Calu3 (cell line): ENCODE measurements at regions not wholly inside any gene's neighbourhood (a gene's known extent, or its start where the extent isn't known, plus 50 kb on each side); places are given as distances from the start of the nearest gene placed in this dataset.
"Not testable (repeated sequence)": the region's sequence is repeated elsewhere in the genome, so short reads cannot be mapped to it uniquely, and the experiment has no call there.

ENCODE experiments used
- BruUV-seq: library from RNA; stranded (reverse); fragments of 400-500 nt; replicated peaks from 2 replicates; lab custom pipeline; 2021; lab: Mats Ljungman, UMichigan
- CTCF ChIA-PET: fragments of 300-600 bp; sonication (Branson Sonifier 250); formaldehyde crosslinking; loops from one replicate; lab custom pipeline; 2022; ENCODE audit warnings: antibody characterized with exemption; lab: Charles Lee
- DNase-seq: peaks from one replicate; pipeline ENCODE4 v3.0.0; 2022
- H3K27ac Mint-ChIP-seq: one replicate; pipeline ENCODE4 v1.8.0; 2022; ENCODE audit warnings: mixed read lengths; ENCODE audit not compliant: unreplicated experiment
- H3K27me3 Mint-ChIP-seq: one replicate; pipeline ENCODE4 v1.8.0; 2022; ENCODE audit warnings: mixed read lengths; ENCODE audit not compliant: unreplicated experiment
- H3K36me3 Mint-ChIP-seq: one replicate; pipeline ENCODE4 v1.8.0; 2022; ENCODE audit warnings: mild to moderate bottlenecking, moderate library complexity, mixed read lengths; ENCODE audit not compliant: insufficient read depth, unreplicated experiment
- H3K4me1 Mint-ChIP-seq: one replicate; pipeline ENCODE4 v1.8.0; 2022; ENCODE audit warnings: mild to moderate bottlenecking, low read depth, mixed read lengths; ENCODE audit not compliant: unreplicated experiment
- H3K4me3 Mint-ChIP-seq: one replicate; pipeline ENCODE4 v1.8.0; 2022; ENCODE audit warnings: mild to moderate bottlenecking, low read depth, moderate library complexity, mixed read lengths; ENCODE audit not compliant: unreplicated experiment
- H3K9me3 Mint-ChIP-seq: one replicate; pipeline ENCODE4 v1.8.0; 2022; ENCODE audit warnings: low read depth, mixed read lengths; ENCODE audit not compliant: unreplicated experiment
- intact Hi-C: fragments of 100-400 bp; cut with micrococcal nuclease; formaldehyde crosslinking; loops from one replicate; pipeline ENCODE4 v1.10.0; 2022; ENCODE audit not compliant: unreplicated experiment
- TF ChIP-seq, protein P1 (sequence below): fragments of 200-600 bp; IDR thresholded peaks from one replicate; pipeline ENCODE4 v1.8.0; 2022; ENCODE audit warnings: antibody characterized with exemption; ENCODE audit not compliant: unreplicated experiment

DNA sequence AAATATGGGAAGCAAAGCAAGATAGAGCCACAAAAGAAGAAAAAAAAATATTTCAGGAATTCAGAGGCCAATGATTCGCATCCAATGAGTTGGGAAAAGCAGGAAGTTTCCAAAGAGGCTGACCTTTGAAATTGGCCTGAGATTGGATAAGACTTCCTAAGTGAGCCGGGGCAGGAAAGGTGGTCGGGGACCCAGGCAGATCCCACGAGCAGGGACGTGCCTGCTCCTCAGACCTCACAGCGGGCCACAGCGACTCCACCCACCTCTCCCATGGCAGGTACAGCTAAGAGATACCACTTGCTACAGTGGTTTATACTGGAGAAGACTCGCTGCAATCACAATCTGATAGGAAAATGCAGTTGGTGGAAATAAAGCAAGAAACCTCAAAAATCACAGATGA is 102.8 kb upstream of the SALL3 start:
- H3K9me3 Mint-ChIP-seq: peaks cover 6% of the 10 kb centered on the region
- intact Hi-C loops: no loop called here
- BruUV-seq: no TSS peak
- CTCF ChIA-PET: interaction anchor here (0.9 kb wide), 1 partner anchor 43 kb away, joined by 3 read pairs; no protein-coding TSS in a partner anchor
- H3K4me1 Mint-ChIP-seq: no peaks in the 10 kb centered on the region
- H3K27me3 Mint-ChIP-seq: no peaks in the 10 kb centered on the region
- DNase-seq: no peak
- H3K4me3 Mint-ChIP-seq: no peak overlapping the region
- TF ChIP-seq, protein P1, sequence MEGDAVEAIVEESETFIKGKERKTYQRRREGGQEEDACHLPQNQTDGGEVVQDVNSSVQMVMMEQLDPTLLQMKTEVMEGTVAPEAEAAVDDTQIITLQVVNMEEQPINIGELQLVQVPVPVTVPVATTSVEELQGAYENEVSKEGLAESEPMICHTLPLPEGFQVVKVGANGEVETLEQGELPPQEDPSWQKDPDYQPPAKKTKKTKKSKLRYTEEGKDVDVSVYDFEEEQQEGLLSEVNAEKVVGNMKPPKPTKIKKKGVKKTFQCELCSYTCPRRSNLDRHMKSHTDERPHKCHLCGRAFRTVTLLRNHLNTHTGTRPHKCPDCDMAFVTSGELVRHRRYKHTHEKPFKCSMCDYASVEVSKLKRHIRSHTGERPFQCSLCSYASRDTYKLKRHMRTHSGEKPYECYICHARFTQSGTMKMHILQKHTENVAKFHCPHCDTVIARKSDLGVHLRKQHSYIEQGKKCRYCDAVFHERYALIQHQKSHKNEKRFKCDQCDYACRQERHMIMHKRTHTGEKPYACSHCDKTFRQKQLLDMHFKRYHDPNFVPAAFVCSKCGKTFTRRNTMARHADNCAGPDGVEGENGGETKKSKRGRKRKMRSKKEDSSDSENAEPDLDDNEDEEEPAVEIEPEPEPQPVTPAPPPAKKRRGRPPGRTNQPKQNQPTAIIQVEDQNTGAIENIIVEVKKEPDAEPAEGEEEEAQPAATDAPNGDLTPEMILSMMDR: no peak
- no peak overlapping the region for H3K27ac Mint-ChIP-seq
- no peaks in the 10 kb centered on the region for H3K36me3 Mint-ChIP-seq

DNA sequence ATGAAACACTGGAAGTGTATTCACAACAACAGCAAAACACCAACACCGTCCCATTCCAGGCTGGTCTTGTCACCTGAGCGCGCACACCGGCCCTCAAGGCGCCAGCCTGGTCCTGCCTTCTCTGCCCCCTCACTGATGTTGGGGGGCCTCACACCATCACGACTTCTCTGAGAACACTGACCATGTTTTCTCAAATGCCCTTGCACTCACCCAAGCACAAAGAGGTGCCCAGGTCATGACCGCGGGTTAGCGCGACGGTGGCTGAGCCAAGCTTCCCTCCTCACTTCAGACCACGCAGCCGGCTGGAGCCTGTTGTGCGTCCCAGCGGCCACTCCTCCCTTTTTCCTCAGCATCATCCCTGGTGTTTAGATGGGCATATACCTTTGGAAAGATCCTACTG is 101.3 kb upstream of the SALL3 start:
- intact Hi-C loops: no loop called here
- TF ChIP-seq, protein P1: no peak
- CTCF ChIA-PET: no interaction called here
- Mint-ChIP-seq H3K27ac (no peak overlapping the region), H3K9me3 (peaks cover 6% of the 10 kb centered on the region), H3K4me1 (no peaks in the 10 kb centered on the region), H3K27me3 (no peaks in the 10 kb centered on the region), H3K36me3 (no peaks in the 10 kb centered on the region), H3K4me3 (no peak overlapping the region)
- no peak for DNase-seq
- BruUV-seq: no TSS peak

DNA sequence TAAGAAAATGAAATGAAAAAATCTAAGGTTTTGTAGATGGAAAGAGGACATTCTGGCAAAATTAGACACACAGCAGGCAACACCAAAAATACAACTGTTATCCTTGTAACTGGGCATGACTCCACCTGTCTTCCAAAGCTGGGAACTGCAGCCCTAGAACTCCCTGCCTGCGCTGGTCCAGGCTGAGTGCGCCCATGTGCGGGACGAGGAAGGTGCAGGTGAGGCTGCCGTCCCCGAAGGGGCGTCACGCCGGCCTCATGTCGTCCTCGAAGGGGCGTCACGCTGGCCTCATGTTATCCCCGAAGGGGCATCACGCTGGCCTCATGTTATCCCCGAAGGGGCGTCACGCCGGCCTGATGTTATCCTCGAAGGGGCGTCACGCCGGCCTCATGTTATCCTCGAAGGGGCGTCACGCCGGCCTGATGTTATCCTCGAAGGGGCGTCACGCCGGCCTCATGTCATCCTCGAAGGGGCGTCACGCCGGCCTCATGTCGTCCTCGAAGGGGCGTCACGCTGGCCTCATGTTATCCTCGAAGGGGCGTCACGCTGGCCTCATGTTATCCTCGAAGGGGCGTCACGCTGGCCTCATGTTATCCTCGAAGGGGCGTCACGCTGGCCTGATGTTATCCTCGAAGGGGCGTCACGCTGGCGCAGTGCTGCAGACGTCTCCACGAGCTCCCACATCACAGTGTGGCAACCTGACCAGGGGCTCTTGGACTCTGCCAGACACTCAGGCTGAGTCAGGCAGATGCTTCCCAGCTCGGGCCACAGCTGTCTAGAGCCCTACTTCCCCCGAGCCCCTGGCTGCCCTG is 100.3 kb upstream of the SALL3 start:
- intact Hi-C loops, H3K27me3 Mint-ChIP-seq, H3K4me3 Mint-ChIP-seq, DNase-seq, BruUV-seq, H3K4me1 Mint-ChIP-seq, H3K36me3 Mint-ChIP-seq, CTCF ChIA-PET, H3K9me3 Mint-ChIP-seq, H3K27ac Mint-ChIP-seq: not testable (repeated sequence)

GRCh38 chr18:78882585-78882984 is 97.0 kb upstream of the SALL3 start:
- BruUV-seq: no TSS peak
- TF ChIP-seq, protein P1: no peak
- no peak for DNase-seq
- CTCF ChIA-PET: no interaction called here
- Mint-ChIP-seq H3K4me3 (no peak overlapping the region), H3K36me3 (no peaks in the 10 kb centered on the region), H3K9me3 (peaks cover 12% of the 10 kb centered on the region), H3K4me1 (no peaks in the 10 kb centered on the region), H3K27ac (no peak overlapping the region), H3K27me3 (no peaks in the 10 kb centered on the region)
- intact Hi-C loops: no loop called here

GRCh38 chr18:78883501-78883900 is 96.1 kb upstream of the SALL3 start:
- H3K36me3 Mint-ChIP-seq: no peaks in the 10 kb centered on the region
- CTCF ChIA-PET: no interaction called here

More at GRCh38 chr18:78883501-78883900, 96.1 kb upstream of the SALL3 start:
- H3K27me3 Mint-ChIP-seq: no peaks in the 10 kb centered on the region
- no peak for DNase-seq
- no TSS peak for BruUV-seq
- TF ChIP-seq, protein P1: no peak
- H3K4me1 Mint-ChIP-seq: no peaks in the 10 kb centered on the region
- intact Hi-C loops: no loop called here
- no peak overlapping the region for H3K4me3 Mint-ChIP-seq
- no peak overlapping the region for H3K27ac Mint-ChIP-seq
- peaks cover 12% of the 10 kb centered on the region for H3K9me3 Mint-ChIP-seq
